ENCODE measurements at regions not wholly inside any gene's neighbourhood (a gene's known extent, or its start where the extent isn't known, plus 50 kb on each side); places are given as distances from the start of the nearest gene placed in this dataset.

GRCh38 chr11:38952698-38953097 lies 2354.7 kb upstream of the RAG2 start:
- H3K27me3 ChIP-seq (replicated peaks; ENCODE audit: control insufficient read depth, insufficient read depth, low read length), result no peaks in the 10 kb centered on the region
- no peak for DNase-seq (ENCODE audit: extremely low read depth, insufficient read length)
- H3K4me3 ChIP-seq (replicated peaks; ENCODE audit: low read depth, low read length), result no peak overlapping the region
- no peaks in the 10 kb centered on the region for H3K36me3 ChIP-seq (ENCODE audit: control insufficient read depth, insufficient read depth, low read length)
- TF ChIP-seq CTCF (IDR thresholded peaks at IDR 0.05; ENCODE audit: insufficient read depth, low read length, poor library complexity, severe bottlenecking), result no peak

GRCh38 chr11:38950867-38951266 lies 2352.8 kb upstream of the RAG2 start:
- TF ChIP-seq CTCF (IDR thresholded peaks at IDR 0.05; ENCODE audit: insufficient read depth, low read length, poor library complexity, severe bottlenecking), result no peak
- Histone ChIP-seq H3K4me3 (replicated peaks; ENCODE audit: low read depth, low read length) (no peak overlapping the region), H3K36me3 (ENCODE audit: control insufficient read depth, insufficient read depth, low read length) (no peaks in the 10 kb centered on the region), H3K27me3 (replicated peaks; ENCODE audit: control insufficient read depth, insufficient read depth, low read length) (no peaks in the 10 kb centered on the region)
- no peak for DNase-seq (ENCODE audit: extremely low read depth, insufficient read length)

- no peaks in the 10 kb centered on the region for H3K36me3 ChIP-seq (ENCODE audit: control insufficient read depth, insufficient read depth, low read length)
- no peak for DNase-seq (ENCODE audit: extremely low read depth, insufficient read length)
- no peak for TF ChIP-seq CTCF (IDR thresholded peaks at IDR 0.05; ENCODE audit: insufficient read depth, low read length, poor library complexity, severe bottlenecking)
- H3K27me3 ChIP-seq (replicated peaks; ENCODE audit: control insufficient read depth, insufficient read depth, low read length), result no peaks in the 10 kb centered on the region
- H3K4me3 ChIP-seq (replicated peaks; ENCODE audit: low read depth, low read length), result no peak overlapping the region
Observed at GRCh38 chr11:38948392-38948791, 2350.4 kb upstream of the RAG2 start.

GRCh38 chr11:38937709-38938108 lies 2339.7 kb upstream of the RAG2 start:
- Histone ChIP-seq H3K4me3 (replicated peaks; ENCODE audit: low read depth, low read length) (no peak overlapping the region), H3K36me3 (ENCODE audit: control insufficient read depth, insufficient read depth, low read length) (no peaks in the 10 kb centered on the region), H3K27me3 (replicated peaks; ENCODE audit: control insufficient read depth, insufficient read depth, low read length) (no peaks in the 10 kb centered on the region)
- no peak for TF ChIP-seq CTCF (IDR thresholded peaks at IDR 0.05; ENCODE audit: insufficient read depth, low read length, poor library complexity, severe bottlenecking)
- no peak for DNase-seq (ENCODE audit: extremely low read depth, insufficient read length)

- H3K4me3 ChIP-seq (replicated peaks; ENCODE audit: low read depth, low read length), result no peak overlapping the region
- no peaks in the 10 kb centered on the region for H3K36me3 ChIP-seq (ENCODE audit: control insufficient read depth, insufficient read depth, low read length)
- DNase-seq (ENCODE audit: extremely low read depth, insufficient read length), result no peak
- no peak for TF ChIP-seq CTCF (IDR thresholded peaks at IDR 0.05; ENCODE audit: insufficient read depth, low read length, poor library complexity, severe bottlenecking)
- H3K27me3 ChIP-seq (replicated peaks; ENCODE audit: control insufficient read depth, insufficient read depth, low read length), result no peaks in the 10 kb centered on the region
Observed at GRCh38 chr11:38935941-38936340, 2337.9 kb upstream of the RAG2 start.

GRCh38 chr11:38927993-38928392 lies 2330.0 kb upstream of the RAG2 start:
- no peaks in the 10 kb centered on the region for H3K27me3 ChIP-seq (replicated peaks; ENCODE audit: control insufficient read depth, insufficient read depth, low read length)
- H3K36me3 ChIP-seq (ENCODE audit: control insufficient read depth, insufficient read depth, low read length), result no peaks in the 10 kb centered on the region
- TF ChIP-seq CTCF (IDR thresholded peaks at IDR 0.05; ENCODE audit: insufficient read depth, low read length, poor library complexity, severe bottlenecking), result no peak

More at GRCh38 chr11:38927993-38928392, 2330.0 kb upstream of the RAG2 start:
- H3K4me3 ChIP-seq (replicated peaks; ENCODE audit: low read depth, low read length), result no peak overlapping the region
- no peak for DNase-seq (ENCODE audit: extremely low read depth, insufficient read length)

All from GM06990 (cell line).